GM21786 (cell line): ENCODE measurements at regions not wholly inside any gene's neighbourhood (a gene's known extent, or its start where the extent isn't known, plus 50 kb on each side); places are given as distances from the start of the nearest gene placed in this dataset.
"Not testable (repeated sequence)": the region's sequence is repeated elsewhere in the genome, so short reads cannot be mapped to it uniquely, and the experiment has no call there.

ENCODE experiments used
- ATAC-seq: cut with Tn5 transposase; IDR thresholded peaks from one replicate; pipeline ENCODE4 v1.9.1; 2021; ENCODE audit not compliant: unreplicated experiment

DNA sequence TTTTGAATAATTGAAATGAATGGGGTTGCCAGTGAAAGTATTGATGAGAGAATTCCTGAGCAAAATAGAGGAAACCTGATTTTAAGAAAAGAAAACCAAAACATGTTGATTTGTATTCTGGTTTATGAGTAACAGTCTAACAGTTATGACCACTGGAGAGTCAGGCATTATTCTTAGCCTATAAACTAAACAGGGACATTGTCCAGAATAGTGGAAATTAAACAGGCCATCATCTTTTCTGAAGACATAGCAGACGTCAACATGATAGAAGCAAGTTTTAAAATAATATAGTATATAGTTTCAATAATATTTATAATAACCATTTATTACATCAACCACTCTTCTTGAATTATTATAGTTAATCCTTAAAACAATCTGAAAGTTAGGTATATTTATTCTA lies 178.3 kb upstream of the MPDZ start:
- ATAC-seq: no peak

DNA sequence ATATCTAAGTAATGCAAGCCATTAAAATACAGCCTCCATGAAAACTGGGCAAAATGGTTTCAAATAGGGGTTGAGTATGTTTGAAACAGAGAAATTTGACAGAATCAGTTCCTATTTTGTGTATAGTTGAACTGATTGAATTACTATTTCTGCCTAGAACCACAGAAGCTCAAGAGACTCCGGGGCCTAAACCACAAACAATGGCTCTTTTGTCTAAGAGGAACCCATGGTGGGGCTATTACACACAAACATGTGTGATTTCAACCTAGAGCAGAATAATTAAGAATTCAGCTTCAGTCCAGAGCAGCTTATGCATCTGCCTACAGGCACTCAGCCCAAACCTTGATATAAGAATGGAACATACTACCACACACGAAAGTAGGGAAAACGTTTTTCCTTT lies 171.2 kb upstream of the MPDZ start:
- ATAC-seq: peak; percentile 94

DNA sequence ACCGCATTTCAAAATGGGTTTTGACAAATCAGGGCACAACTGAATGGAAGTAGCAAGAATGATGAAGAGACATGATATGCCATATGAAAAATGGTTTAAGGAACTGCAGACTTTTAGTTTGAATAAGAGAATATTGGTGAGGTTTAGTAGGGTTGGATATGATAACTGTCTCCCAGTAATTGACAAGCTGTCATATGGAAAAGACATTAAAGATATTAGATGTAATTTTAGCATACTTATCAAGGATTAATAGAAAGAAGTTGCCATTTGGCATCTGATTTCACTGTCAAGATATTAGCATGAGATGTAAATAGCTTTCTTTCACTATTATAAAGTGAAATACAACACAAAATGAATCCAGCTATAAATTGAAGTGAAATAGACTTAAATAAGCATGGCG lies 169.0 kb upstream of the MPDZ start:
- no peak for ATAC-seq

DNA sequence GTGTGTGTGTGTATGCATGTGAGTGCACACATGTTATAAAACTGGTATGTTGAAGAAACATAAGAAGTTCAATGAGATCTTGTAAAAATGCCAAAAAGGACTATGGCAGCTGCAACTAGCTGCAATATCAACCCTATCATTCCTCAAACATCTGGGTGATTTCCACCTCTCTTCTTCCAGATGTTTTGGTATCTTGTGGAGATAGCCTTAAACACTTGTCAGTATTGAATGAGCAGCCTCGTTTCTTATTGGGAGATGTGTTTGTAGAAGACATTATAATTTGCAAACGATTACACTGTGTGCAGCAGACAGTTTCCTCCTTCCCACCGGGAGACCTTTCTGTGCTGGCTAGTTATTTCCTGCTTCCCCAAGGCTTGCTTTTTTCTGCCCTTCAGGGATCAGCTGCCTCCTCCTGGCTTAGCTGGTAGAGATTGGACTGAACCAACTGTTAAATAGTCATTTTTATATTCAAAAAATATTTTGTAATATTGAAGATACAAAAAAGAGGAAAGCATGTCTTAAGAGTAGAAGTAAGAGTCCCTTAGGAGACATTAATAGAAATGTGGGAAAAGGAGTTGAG lies 168.4 kb upstream of the MPDZ start:
- ATAC-seq: no peak

DNA sequence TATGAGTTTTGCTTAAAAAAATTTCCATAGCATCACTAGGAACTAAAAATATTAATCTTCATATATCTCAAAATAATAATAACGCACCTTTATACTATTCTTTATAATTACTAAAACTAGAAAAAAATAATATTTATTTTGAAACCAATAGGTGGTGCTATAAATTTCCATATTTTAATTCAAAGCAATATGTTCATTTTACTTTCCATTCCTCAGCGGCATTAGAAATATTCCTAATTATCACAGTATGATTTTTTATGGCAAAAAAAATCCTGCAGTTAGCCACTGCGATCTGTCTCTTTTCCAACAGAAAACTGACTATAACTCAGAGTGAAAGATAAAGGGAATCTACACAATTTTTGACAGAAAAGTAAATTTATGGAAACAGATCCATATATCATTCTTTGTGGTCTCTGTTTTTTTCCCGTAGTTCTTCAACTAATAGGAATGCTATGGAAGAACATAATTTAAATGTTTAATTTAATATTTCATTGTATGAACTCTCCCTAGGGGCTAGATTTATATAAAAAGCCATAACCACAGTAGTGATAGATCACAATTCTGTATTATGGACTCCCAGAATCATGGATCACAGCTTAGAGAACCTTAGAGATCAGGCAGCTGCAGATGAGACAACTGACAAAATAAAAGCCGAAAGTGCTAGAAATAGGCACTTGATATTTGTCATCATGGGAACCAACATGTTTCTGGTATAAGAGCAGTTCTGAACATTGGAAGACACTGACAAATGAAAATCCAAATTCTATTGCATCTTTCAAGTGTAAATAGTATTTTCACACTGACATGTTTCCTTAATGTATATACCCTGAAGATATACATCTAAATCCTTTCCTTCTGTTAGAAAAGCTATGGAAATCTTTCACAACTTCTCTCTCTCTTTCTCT lies 167.7 kb upstream of the MPDZ start:
- ATAC-seq: no peak

DNA sequence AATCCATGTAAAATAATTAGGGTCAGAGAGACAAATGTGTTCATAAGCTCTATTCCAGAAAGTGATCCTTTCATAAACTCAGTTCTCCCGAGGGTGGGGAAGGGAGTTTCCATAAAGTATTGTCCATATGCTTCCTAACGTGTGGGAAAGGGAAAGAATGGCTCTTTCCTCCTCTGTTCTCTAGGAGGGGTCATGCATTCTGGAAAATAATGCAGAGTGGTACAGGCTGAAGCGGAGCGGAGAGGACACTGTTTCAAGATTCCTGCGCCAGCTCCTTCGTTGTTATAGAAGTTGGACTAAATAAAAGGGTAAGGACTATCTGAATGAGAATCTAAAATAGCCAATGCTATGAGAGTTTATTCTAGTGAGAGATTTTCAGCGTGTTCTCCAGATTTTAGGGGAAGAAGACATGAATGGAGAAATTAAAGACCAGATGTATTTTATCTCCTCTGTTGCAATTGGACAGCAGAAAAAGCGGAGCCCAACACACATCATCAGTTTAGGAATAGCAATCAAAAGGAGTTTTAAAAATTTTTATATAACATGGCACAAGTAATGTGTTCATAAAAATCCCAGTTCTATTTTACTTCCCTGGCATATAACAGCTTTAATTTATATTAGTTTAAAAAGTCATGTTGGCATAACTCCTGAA lies 166.9 kb upstream of the MPDZ start:
- no peak for ATAC-seq

DNA sequence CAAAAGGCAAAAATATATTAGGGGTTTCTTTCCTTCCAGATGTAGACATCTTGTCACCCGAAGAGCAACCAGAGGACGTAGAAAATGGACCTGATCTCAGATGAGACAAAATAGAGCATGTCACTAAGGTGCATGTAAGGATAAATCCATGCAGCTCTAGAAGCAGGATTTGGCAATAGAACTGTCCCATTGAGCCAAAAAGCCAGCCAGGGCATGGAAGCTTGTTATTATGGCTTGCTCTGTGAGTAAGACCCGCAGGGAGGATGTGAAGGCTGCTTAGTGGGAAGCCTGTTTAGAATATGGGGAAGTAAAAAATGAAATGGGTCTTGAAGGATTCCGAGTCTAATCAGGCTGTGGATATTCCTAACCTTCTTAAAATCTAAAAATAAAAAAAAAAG lies 165.6 kb upstream of the MPDZ start:
- ATAC-seq: no peak

DNA sequence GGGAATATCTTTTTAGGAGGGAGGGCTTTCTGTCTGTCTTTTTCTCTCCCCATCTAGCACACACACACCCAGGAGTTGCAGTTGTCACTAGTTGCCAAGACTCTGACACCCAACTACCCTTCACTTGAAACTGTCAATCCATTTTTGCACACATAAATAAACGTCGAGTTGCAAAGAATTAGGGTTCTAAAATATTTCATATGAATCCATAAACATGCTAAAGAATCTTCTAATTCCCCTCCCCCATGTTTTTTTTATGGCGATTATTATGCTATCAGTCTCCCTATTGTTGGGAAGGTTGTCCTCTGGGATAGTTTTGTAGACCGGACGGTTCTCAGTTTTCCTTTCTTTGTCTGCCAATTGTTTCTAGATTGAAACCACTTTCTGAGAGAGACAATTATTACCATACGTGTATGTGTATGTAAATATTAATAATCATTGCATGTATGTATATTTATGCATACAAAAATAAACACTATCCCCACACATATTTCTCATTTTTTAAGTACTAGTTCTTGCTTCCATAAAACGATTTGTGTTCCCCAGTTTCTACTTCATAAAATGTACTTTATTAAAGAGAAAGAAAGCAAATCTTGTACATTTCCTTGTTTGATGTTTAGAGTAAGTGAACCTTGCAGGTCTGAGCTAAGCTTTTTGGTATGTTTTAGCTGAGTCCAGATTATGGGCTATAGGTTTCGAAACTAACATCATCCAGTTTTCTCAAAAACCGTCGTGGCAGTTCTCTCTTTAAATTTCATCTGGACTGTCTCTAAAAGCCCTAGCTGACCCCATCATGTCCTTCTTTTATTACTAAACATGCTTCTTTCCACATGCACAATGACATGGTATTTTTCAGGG lies 165.0 kb upstream of the MPDZ start:
- ATAC-seq: no peak

DNA sequence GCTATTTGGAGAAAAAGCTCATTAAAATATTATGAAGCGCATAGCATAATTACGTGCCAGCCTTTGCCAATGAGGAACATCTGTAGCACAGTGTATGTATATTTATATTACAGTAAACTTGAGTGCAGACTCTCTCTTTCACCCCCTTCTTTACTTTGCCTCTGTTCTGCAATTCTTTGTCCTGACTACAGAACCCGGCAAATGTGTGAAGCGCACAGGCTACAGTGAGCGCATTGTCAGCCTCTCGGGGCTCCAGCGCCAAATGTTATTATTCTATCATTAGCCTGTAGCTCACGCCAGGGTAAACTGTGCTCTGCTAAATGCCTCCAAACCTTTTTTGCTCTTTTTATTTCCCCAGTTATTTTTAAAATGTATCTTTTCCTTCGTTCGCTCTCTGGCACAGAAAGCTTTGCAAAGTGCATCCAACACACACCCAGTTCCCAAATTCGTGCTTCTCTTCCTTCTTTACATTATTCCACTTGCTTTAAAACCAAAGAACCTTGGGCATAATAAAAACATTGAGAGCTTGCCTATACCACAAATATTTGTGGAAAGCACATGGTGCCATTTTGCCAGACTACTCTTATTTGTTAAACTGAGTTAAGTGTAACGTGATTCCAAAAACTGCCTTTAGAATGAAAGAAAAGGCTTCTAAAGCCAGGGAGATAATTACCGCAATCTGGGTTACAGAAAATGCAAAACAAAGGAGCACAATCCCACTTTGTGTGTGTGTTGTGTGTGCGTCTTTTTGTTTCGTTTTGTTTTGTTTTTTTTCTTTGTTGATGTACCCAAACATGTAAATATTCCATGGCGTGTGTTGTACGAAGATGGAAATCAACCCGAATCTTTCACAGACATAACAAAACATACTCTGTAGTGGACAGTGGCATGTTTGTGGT lies 164.1 kb upstream of the MPDZ start:
- no peak for ATAC-seq

DNA sequence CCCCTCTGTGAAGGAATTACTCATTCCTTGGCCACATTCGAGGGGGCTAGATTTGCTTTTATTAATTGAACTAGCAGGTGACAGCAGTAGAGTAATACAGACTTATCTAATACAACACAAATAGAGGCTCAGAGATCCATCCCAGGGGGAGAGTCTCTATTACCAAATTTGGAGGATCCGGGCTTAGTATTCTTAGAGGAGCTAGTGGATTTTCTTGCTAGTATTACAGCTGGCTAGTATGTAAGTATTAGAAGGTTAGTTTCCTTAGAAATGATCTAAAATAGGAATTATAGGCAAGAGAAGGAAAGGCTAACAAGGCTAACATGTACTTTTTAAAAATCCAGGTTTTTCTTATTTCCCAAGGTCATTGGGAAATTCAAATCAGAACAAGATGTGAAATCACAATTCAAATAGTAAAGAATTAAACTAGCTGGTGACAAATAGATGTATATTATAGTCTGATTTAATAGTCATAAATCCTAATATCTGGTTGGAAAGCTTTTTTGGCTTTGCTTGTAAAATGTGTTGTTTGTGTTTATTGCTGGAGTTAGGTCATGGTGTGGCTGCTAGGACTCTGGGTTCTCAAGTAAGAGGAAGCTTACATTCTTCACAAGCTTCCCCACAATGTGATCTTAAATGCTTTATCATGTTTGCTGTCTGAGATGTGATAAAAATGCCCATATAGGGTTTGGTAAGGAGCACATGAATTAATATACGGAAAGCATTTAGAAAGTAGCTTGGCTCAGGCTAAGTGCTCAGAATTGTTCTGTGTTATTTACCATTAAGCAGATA lies 160.4 kb upstream of the MPDZ start:
- ATAC-seq: no peak

DNA sequence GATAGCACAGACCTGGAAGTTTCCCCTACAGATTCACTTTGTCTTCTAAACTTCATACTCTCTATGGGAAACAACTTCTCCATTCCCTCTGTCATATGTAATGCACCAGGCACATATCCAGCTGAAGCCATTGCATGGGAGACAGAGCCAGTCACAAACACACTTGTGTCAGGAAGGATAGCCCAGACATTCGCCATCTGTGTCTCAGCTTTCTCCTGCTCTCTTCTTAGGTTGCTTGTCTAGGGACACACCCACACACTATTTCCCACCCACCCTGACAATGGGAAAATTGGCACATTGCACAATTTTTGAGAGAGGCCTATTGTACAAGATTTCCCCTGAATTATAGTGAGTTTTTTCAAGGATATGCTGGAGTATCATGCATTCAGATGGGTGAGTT lies 158.4 kb upstream of the MPDZ start:
- ATAC-seq: no peak

DNA sequence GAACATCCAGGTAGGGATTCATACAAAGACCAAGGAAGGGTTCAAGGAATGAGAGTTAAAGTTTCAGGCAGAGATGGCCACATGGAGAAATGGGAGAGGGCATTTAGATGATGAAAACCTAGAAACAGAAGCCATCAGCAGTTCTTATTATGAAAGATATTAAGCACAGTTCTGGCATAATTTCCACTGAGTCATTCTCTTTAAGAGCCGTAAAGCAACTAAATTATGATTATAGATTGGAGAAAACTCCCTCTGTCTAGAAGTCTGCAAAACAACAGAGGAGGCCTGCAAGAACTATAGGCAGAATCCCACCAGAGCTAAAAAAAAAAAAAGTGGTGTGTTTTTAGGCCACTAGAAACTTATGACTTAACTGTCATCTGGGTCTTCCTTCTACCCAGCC lies 157.1 kb upstream of the MPDZ start:
- ATAC-seq: no peak

DNA sequence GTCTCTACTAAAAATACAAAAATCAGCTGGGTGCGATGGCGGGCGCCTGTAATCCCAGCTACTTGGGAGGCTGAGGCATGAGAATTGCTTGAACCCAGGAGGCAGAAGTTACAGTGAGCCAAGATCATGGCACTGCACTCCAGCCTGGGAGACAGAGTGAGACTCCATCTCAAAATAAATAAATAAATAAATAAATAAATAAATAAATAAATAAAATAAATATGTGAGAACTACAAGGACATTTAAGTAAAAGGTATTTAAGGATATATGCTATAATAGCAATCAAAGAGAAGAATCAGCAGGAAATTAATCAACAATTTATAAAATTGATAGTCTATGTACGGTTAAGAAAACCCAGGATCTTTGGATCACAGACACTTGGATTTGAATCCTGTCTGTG lies 154.0 kb upstream of the MPDZ start:
- ATAC-seq: not testable (repeated sequence)

DNA sequence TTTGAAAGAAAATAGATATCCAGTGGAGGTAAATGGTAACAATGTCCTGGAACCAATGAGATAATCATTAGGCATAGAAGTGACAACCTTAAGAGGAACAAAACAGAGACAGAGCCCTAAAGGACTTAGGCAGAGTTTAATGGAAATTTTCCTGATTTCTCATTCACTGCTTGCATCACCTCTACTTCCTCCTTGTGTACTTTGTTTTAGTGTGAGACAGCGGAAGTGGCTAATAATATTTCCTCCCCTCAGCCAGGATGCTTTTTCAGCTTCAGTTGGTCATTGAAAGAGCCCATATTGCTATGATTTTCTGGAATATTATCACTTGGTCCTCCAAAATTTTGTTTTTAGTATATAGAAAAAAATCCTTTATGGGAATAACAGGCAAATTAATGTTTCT lies 153.4 kb upstream of the MPDZ start:
- ATAC-seq: no peak

DNA sequence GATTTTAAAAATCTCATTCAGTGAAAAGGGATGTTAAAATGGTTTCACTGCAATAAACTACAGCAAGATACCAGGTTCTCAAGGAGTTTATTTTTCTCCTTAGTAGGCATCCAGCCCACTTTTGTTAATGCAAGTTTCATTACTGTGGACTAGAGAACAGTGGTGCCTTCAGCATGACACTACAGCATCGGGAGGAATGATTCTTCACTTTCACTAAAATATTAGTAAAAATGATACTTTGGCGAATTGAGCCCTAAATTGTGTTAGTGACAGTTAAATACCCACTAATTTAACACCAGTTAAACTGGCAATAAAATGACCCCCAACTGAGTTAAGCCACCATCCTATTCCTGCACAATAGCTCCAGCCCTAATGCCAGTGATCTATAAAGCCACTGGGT lies 152.2 kb upstream of the MPDZ start:
- no peak for ATAC-seq

DNA sequence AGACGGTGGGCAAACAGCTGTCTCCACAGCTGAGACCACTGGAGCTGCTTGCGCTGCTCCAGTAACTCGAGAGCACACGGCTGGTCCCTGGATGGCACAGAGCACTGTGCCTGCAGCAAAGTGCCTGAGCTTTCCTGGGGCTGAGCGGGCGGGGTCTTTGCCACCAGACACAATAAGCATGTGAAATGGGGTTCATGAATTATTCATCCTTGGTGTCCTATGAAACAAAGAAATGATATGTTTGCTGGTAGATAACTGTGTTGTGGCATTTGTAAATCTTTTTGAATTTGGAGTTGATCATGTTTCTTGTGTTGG lies 151.7 kb upstream of the MPDZ start:
- ATAC-seq: no peak

DNA sequence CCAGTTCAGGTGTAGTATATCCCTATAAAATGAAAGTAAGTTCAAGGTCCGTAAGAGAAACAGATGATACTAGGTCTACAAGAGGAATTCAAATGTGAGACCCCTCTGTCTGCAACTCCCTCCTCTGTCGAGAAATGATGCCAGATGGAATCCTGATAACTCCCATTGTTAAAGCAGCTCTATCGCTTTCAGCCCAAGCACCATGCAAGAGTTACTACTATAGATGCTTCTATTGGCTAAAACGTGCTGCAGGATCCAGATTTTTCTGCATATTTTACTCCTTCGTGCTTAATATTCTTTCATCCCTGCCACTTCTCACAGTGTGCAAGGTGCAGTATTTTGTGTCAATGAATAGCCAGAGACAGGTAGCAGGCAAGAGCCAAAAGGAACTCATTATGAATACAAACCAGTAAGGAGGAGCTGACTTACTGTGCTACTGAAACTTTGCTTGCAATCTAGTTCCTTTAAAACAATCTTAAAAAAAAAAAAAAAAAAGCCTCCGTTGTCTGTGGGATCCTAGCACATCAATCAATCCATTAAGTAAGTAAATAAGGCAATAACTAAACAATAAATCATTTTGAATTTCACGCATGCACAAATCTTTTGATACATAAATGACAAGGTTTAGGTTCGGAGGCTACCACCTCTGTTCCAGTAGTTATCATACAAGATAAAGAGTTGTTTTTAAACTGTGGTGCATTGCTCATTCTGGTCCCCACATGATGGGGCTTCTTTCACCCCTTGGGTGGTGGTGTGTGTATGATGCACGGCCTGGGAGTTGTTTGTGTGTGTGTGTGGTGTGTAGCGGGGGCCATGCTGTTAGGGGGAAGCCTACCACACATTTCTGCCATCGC lies 151.1 kb upstream of the MPDZ start:
- no peak for ATAC-seq

DNA sequence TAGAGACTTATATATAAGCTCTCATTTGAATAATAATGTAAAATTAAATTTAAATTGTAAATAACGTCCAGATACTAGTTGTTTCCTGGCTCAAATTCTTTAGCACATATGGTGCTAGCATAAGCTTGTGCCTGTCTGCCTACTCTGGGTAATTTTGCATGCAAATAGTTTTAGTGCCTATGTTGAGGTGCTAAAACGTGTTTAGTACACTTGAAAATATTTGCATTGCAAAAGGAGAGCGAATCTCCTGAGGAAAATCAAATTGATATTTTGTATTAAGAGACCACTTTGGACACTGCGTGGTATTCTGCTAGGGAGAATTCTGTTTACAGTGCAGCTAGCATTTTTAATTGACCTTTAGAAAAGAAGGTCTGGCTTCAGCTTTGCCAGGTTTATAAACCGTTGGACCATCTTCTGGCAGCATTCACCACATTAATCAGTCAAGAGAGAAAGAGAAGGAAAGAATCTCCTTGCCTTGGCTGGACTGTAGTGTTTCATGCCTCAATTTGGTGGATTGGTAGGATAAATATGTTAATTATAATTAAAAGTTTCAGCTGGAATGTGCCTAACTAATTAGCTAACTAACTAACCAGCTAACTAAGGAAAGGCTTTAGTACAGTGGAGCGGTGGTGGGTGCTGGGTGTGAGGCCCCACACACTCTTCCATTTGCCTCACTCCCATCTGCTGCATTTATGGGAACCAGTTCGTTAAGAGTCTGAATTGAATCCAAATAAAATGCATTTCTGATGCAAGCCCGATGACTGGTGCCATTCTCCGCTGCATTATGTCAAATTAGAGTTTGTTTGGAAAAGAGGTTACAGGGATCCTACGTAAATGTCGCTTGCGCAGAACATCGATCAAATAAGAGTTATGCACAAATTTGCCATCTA lies 150.1 kb upstream of the MPDZ start:
- no peak for ATAC-seq
